IMR-90 (cell line): ENCODE measurements at regions not wholly inside any gene's neighbourhood (a gene's known extent, or its start where the extent isn't known, plus 50 kb on each side); places are given as distances from the start of the nearest gene placed in this dataset.

Experiments used
- ATAC-seq: fragments of 200-7000 bp; cut with Tn5 transposase; 2 replicates; pipeline ENCODE4 v1.9.1; 2020; ENCODE audit warnings: low read depth, mild to moderate bottlenecking, moderate library complexity
- BruUV-seq: library from RNA; stranded (reverse); fragments of 400-500 nt; replicated peaks from 2 replicates; lab custom pipeline; 2021; lab: Mats Ljungman, UMichigan
- CTCF ChIA-PET: fragments of 300-600 bp; formaldehyde crosslinking; extraction: SDS; loops from one replicate; lab custom pipeline; 2021; ENCODE audit warnings: antibody characterized with exemption; lab: Yijun Ruan, JAX
- POLR2A ChIA-PET: fragments of 300-600 bp; sonication (Branson Sonifier 250); formaldehyde crosslinking; loops from one replicate; lab custom pipeline; 2022; ENCODE audit warnings: antibody characterized with exemption; ENCODE audit not compliant: unreplicated experiment; lab: Charles Lee
- DNase-seq: peaks from one replicate; pipeline ENCODE4 v3.0.0; 2013
- H2AFZ ChIP-seq: replicated peaks from 2 replicates; pipeline ENCODE3; 2013; ENCODE audit warnings: low read length, mild to moderate bottlenecking; ENCODE audit not compliant: poor library complexity
- H2AK5ac ChIP-seq: 2 replicates; pipeline ENCODE4 v1.6.1; 2013; ENCODE audit warnings: low read depth, low read length, inconsistent platforms
- H2AK9ac ChIP-seq: replicated peaks from 2 replicates; pipeline ENCODE3; 2013; ENCODE audit warnings: mild to moderate bottlenecking, low read depth, low read length, moderate library complexity; ENCODE audit not compliant: poor library complexity
- H2BK120ac ChIP-seq: 2 replicates; pipeline ENCODE4 v1.6.1; 2013; ENCODE audit warnings: low read depth, low read length, inconsistent platforms
- H2BK15ac ChIP-seq: 3 replicates; pipeline ENCODE4 v1.6.1; 2013; ENCODE audit warnings: low read depth, low read length, inconsistent platforms
- H2BK20ac ChIP-seq: 2 replicates; pipeline ENCODE4 v1.6.1; 2013; ENCODE audit warnings: low read depth, mild to moderate bottlenecking, inconsistent platforms, low read length, moderate library complexity
- H2BK5ac ChIP-seq: 2 replicates; pipeline ENCODE4 v1.6.1; 2013; ENCODE audit warnings: mild to moderate bottlenecking, low read depth, low read length, inconsistent platforms; ENCODE audit not compliant: poor library complexity, severe bottlenecking
- H3K14ac ChIP-seq: replicated peaks from 2 replicates; pipeline ENCODE4 v1.6.1; 2013; ENCODE audit warnings: low read depth, low read length, inconsistent platforms
- H3K18ac ChIP-seq: 2 replicates; pipeline ENCODE4 v1.6.1; 2013; ENCODE audit warnings: low read depth, low read length, control low read depth
- H3K23ac ChIP-seq: 2 replicates; pipeline ENCODE4 v1.6.1; 2013; ENCODE audit warnings: low read depth, low read length, inconsistent platforms
- H3K27ac ChIP-seq: 2 replicates; pipeline ENCODE4 v1.5.1; 2013; ENCODE audit warnings: mild to moderate bottlenecking, control low read depth, low read length; ENCODE audit not compliant: insufficient read depth
- H3K27me3 ChIP-seq: 2 replicates; pipeline ENCODE4 v1.6.1; 2013; ENCODE audit warnings: low read length; ENCODE audit not compliant: control insufficient read depth, insufficient read depth
- H3K36me3 ChIP-seq: 2 replicates; pipeline ENCODE4 v1.6.1; 2013; ENCODE audit warnings: low read length, mixed read lengths; ENCODE audit not compliant: control insufficient read depth, insufficient read depth
- H3K4ac ChIP-seq: 2 replicates; pipeline ENCODE4 v1.6.1; 2013; ENCODE audit warnings: low read depth, low read length, inconsistent platforms
- H3K4me1 ChIP-seq: 2 replicates; pipeline ENCODE4 v1.6.1; 2013; ENCODE audit warnings: low read length, mixed read lengths; ENCODE audit not compliant: control insufficient read depth, insufficient read depth
- H3K4me2 ChIP-seq: 2 replicates; pipeline ENCODE4 v1.6.1; 2013; ENCODE audit warnings: low read depth, mild to moderate bottlenecking, control low read depth, low read length, moderate library complexity
- H3K4me3 ChIP-seq: 2 replicates; pipeline ENCODE4 v1.5.1; 2013; ENCODE audit warnings: low read depth, mild to moderate bottlenecking, control low read depth, low read length, moderate library complexity; ENCODE audit not compliant: insufficient read depth
- H3K56ac ChIP-seq: 2 replicates; pipeline ENCODE4 v1.6.1; 2013; ENCODE audit warnings: low read length, inconsistent platforms; ENCODE audit not compliant: insufficient read depth; ENCODE audit errors: extremely low read depth
- H3K79me1 ChIP-seq, 2 experiments: 2 replicates each; pipeline ENCODE4 v1.6.1; 2013; ENCODE audit warnings: low read length in 2 of 2, inconsistent platforms in 1 of 2, low read depth in 1 of 2
- H3K9ac ChIP-seq: 2 replicates; pipeline ENCODE4 v1.6.1; 2013; ENCODE audit warnings: low read depth, low read length, control low read depth
- H3K9me1 ChIP-seq: 2 replicates; pipeline ENCODE4 v1.6.1; 2013; ENCODE audit warnings: low read length, inconsistent platforms; ENCODE audit not compliant: insufficient read depth
- H3K9me3 ChIP-seq: 2 replicates; pipeline ENCODE4 v1.6.1; 2013; ENCODE audit warnings: low read length; ENCODE audit not compliant: control insufficient read depth, insufficient read depth
- H4K20me1 ChIP-seq: 2 replicates; pipeline ENCODE4 v1.6.1; 2013; ENCODE audit warnings: low read length, inconsistent platforms; ENCODE audit not compliant: insufficient read depth
- H4K5ac ChIP-seq: 2 replicates; pipeline ENCODE4 v1.6.1; 2013; ENCODE audit warnings: mild to moderate bottlenecking, low read depth, low read length, control low read depth
- H4K8ac ChIP-seq, 2 experiments: 2 replicates each; pipeline ENCODE4 v1.6.1; 2013; ENCODE audit warnings: low read depth in 2 of 2, low read length in 2 of 2, control low read depth in 1 of 2, inconsistent platforms in 1 of 2
- H4K91ac ChIP-seq: 2 replicates; pipeline ENCODE4 v1.6.1; 2013; ENCODE audit warnings: low read depth, low read length, inconsistent platforms; ENCODE audit not compliant: insufficient read depth
- CEBPB ChIP-seq: IDR thresholded peaks from 2 replicates; pipeline ENCODE4 v1.6.1; 2012; ENCODE audit warnings: low read depth, low read length, improper control_type of control experiment
- CHD1 ChIP-seq: IDR thresholded peaks from 2 replicates; pipeline ENCODE4 v1.6.1; 2012; ENCODE audit warnings: low read depth, low read length, improper control_type of control experiment
- CTCF ChIP-seq: conservative IDR thresholded peaks from 2 replicates; pipeline ENCODE4 v1.5.1; 2012; ENCODE audit warnings: mild to moderate bottlenecking, low read depth, low read length, improper control_type of control experiment
- MAFK ChIP-seq: IDR thresholded peaks from 2 replicates; pipeline ENCODE4 v1.6.1; 2012; ENCODE audit warnings: low read depth, low read length, improper control_type of control experiment
- MAZ ChIP-seq: IDR thresholded peaks from 2 replicates; pipeline ENCODE4 v1.6.1; 2012; ENCODE audit warnings: low read depth, mild to moderate bottlenecking, low read length, improper control_type of control experiment, moderate library complexity, borderline replicate concordance
- MXI1 ChIP-seq: IDR thresholded peaks from 2 replicates; pipeline ENCODE4 v1.6.1; 2012; ENCODE audit warnings: low read depth, mild to moderate bottlenecking, low read length, moderate library complexity, borderline replicate concordance
- NFE2L2 ChIP-seq: fragments of 150-350 bp; IDR thresholded peaks from 2 replicates; pipeline ENCODE4 v1.6.1; 2016; ENCODE audit warnings: low read depth, mild to moderate bottlenecking, low read length
- POLR2A ChIP-seq: IDR thresholded peaks from 2 replicates; pipeline ENCODE4 v1.6.1; 2012; ENCODE audit warnings: mild to moderate bottlenecking, low read depth, low read length
- RAD21 ChIP-seq: IDR thresholded peaks from 2 replicates; pipeline ENCODE4 v1.6.1; 2012; ENCODE audit warnings: low read length, improper control_type of control experiment
- RCOR1 ChIP-seq: IDR thresholded peaks from 2 replicates; pipeline ENCODE4 v1.6.1; 2012; ENCODE audit warnings: mild to moderate bottlenecking, low read length, improper control_type of control experiment; ENCODE audit not compliant: insufficient replicate concordance
- WGBS, 2 experiments: methylation state at CpG; one replicate each; pipeline versions ENCODE4 v1.1.5 to v1.1.7; 2013; ENCODE audit warnings: missing lambda C conversion rate in 2 of 2; ENCODE audit not compliant: insufficient read length in 1 of 2; ENCODE audit errors: extremely low coverage in 2 of 2; 5-methylcytosine and 5-hydroxymethylcytosine counted together
- dilution Hi-C: fragments of 300-500 bp; cut with HindIII; formaldehyde crosslinking; loops from one replicate; pipeline ENCODE4 v1.14.3; 2018; ENCODE audit warnings: low sequenced_read_pairs; ENCODE audit not compliant: unreplicated experiment
- in situ Hi-C: fragments of 300-500 bp; cut with MboI; formaldehyde crosslinking; loops from 3 replicates; pipeline ENCODE4 v1.14.3; 2019; ENCODE audit warnings: low sequenced_read_pairs, inconsistent platforms, mixed read lengths
- intact Hi-C: fragments of 100-400 bp; cut with micrococcal nuclease; formaldehyde crosslinking; loops from 2 replicates; pipeline ENCODE4 v1.10.0; 2022
- TF ChIP-seq, protein P1 (sequence below): fragments of 150-350 bp; IDR thresholded peaks from 2 replicates; pipeline ENCODE4 v1.6.1; 2017; ENCODE audit warnings: mild to moderate bottlenecking, antibody characterized with exemption, low read length, low read depth
- TF ChIP-seq, protein P2 (sequence below): fragments of 150-350 bp; IDR thresholded peaks from 2 replicates; pipeline ENCODE4 v1.6.1; 2016; ENCODE audit warnings: low read depth, mild to moderate bottlenecking, low read length, moderate library complexity, borderline replicate concordance

DNA sequence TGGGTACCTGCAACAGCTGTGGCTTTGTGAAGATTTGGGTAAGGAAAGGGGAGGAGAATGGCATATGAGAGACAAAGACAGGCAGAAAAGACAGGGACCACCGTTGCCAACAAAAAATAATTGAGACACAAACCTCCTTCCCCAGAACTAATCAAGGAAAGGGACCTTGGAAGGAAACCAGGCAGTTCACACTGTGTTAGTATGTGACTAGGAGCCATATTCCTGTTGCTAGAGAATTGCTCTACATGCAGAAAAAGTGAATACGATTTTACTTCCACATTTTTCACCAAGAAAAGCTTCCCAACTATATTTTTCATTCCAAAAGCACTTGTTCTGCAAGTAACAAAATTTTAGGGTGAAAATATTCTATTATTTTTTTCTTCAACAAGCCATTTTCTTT, 393.7 kb upstream of the ADAMTS9 start:
- Histone ChIP-seq H3K56ac (no peak overlapping the region), H3K27ac (no peak overlapping the region), H3K4me1 (no peaks in the 10 kb centered on the region), H3K18ac (no peak overlapping the region), H4K5ac (no peak overlapping the region), H3K4me2 (no peak overlapping the region), H4K20me1 (no peaks in the 10 kb centered on the region), H2BK120ac (no peak overlapping the region), H4K8ac (no peak overlapping the region), H3K23ac (no peak overlapping the region), H3K4me3 (no peak overlapping the region), H2AK9ac (no peak overlapping the region), H3K9ac (no peak overlapping the region), H3K79me1 (no peaks in the 10 kb centered on the region), H2AFZ (no peak overlapping the region), H3K27me3 (peaks cover 5% of the 10 kb centered on the region; the same call in 1 of the 2 replicates), H2BK20ac (no peak overlapping the region), H2BK15ac (no peak overlapping the region), H4K91ac (no peak overlapping the region), H3K14ac (no peak overlapping the region), H3K4ac (no peak overlapping the region), H3K36me3 (no peaks in the 10 kb centered on the region), H2BK5ac (no peak overlapping the region), H3K9me3 (no peaks in the 10 kb centered on the region), H3K9me1 (no peaks in the 10 kb centered on the region), H2AK5ac (no peak overlapping the region)
- dilution Hi-C loops = no loop called here
- in situ Hi-C loops = no loop called here
- BruUV-seq = no TSS peak
- ATAC-seq = no peak
- WGBS, 2 experiments = no CpG with 5 or more reads among the region's 2 CpGs
- POLR2A ChIA-PET = no interaction called here
- CTCF ChIA-PET = no interaction called here
- TF ChIP-seq RAD21 (no peak), MAZ (no peak), POLR2A (no peak), MAFK (no peak), RCOR1 (no peak), NFE2L2 (no peak), CEBPB (no peak), MXI1 (no peak), CHD1 (no peak), CTCF (no peak)
- TF ChIP-seq, protein P1, sequence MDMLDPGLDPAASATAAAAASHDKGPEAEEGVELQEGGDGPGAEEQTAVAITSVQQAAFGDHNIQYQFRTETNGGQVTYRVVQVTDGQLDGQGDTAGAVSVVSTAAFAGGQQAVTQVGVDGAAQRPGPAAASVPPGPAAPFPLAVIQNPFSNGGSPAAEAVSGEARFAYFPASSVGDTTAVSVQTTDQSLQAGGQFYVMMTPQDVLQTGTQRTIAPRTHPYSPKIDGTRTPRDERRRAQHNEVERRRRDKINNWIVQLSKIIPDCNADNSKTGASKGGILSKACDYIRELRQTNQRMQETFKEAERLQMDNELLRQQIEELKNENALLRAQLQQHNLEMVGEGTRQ = no peak
- TF ChIP-seq, protein P2, sequence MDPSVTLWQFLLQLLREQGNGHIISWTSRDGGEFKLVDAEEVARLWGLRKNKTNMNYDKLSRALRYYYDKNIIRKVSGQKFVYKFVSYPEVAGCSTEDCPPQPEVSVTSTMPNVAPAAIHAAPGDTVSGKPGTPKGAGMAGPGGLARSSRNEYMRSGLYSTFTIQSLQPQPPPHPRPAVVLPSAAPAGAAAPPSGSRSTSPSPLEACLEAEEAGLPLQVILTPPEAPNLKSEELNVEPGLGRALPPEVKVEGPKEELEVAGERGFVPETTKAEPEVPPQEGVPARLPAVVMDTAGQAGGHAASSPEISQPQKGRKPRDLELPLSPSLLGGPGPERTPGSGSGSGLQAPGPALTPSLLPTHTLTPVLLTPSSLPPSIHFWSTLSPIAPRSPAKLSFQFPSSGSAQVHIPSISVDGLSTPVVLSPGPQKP = no peak
- DNase-seq = no peak
- intact Hi-C loops = no loop called here
